ENCODE measurements at regions not wholly inside any gene's neighbourhood (a gene's known extent, or its start where the extent isn't known, plus 50 kb on each side); places are given as distances from the start of the nearest gene placed in this dataset.

DNA sequence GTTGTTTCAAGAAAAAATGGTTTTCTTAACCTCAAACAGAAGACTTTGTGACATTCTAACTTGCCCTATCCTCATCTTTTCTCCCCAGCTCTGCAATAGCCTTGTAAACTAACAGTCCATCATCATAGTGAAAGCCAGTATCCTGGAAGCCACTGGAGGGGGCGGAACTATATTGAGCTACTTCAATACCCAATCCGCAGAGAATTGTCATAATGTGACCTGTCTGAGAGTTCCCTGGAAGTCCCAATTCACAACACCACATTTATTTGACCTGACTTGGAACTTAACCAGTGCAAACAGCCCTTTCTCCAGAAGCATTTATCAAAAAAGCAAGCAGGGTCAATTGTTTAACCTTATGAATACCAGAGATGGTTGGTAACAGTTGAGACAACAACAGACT is 747.6 kb upstream of the GRM7 start:
- no peak for TF ChIP-seq POLR2A (IDR thresholded peaks at IDR 0.05)
- TF ChIP-seq, protein P1, sequence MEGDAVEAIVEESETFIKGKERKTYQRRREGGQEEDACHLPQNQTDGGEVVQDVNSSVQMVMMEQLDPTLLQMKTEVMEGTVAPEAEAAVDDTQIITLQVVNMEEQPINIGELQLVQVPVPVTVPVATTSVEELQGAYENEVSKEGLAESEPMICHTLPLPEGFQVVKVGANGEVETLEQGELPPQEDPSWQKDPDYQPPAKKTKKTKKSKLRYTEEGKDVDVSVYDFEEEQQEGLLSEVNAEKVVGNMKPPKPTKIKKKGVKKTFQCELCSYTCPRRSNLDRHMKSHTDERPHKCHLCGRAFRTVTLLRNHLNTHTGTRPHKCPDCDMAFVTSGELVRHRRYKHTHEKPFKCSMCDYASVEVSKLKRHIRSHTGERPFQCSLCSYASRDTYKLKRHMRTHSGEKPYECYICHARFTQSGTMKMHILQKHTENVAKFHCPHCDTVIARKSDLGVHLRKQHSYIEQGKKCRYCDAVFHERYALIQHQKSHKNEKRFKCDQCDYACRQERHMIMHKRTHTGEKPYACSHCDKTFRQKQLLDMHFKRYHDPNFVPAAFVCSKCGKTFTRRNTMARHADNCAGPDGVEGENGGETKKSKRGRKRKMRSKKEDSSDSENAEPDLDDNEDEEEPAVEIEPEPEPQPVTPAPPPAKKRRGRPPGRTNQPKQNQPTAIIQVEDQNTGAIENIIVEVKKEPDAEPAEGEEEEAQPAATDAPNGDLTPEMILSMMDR (IDR thresholded peaks at IDR 0.05): no peak
